Sigmoid colon (tissue), 6 donors: ENCODE measurements at regions not wholly inside any gene's neighbourhood (a gene's known extent, or its start where the extent isn't known, plus 50 kb on each side); places are given as distances from the start of the nearest gene placed in this dataset.

ENCODE experiments used
- DNase-seq: peaks from one replicate; pipeline ENCODE4 v3.0.0-alpha.2; 2019
- H3K27ac ChIP-seq, 4 donors: fragments of 200-600 bp; sonication (generic); one replicate each; pipeline ENCODE4 v1.5.1; 2016 to 2019; ENCODE audit warnings: mild to moderate bottlenecking in 1 of 4
- H3K27me3 ChIP-seq, 3 donors: fragments of 200-600 bp; sonication (generic); one replicate each; pipeline ENCODE4 v1.5.1; 2019; ENCODE audit warnings: mild to moderate bottlenecking in 1 of 3
- H3K36me3 ChIP-seq, 4 donors: fragments of 200-600 bp; sonication (generic); one replicate each; pipeline ENCODE4 v1.5.1; 2016 to 2019
- H3K4me1 ChIP-seq, 4 donors: fragments of 200-600 bp; sonication (generic); one replicate each; pipeline ENCODE4 v1.5.1; 2017 to 2019
- H3K4me3 ChIP-seq, 4 donors: fragments of 200-600 bp; sonication (generic); one replicate each; pipeline ENCODE4 v1.5.1; 2017 to 2019; ENCODE audit warnings: mild to moderate bottlenecking in 2 of 4, moderate library complexity in 1 of 4
- H3K9me3 ChIP-seq, 4 donors: fragments of 200-600 bp in 3 of 4; sonication (generic) in 3 of 4; one replicate each; pipeline versions ENCODE4 v1.5.1 to v1.6.1; 2013 to 2019
- EP300 ChIP-seq, 4 donors: sonication (generic); formaldehyde crosslinking; IDR thresholded peaks; one replicate each; pipeline ENCODE4 v1.6.1; 2017; ENCODE audit warnings: antibody characterized with exemption in 4 of 4
- POLR2A ChIP-seq, 2 donors: fragments of 450-650 bp; IDR thresholded peaks; one replicate each; pipeline ENCODE4 v1.6.1; 2016; ENCODE audit warnings: antibody characterized with exemption in 2 of 2, mild to moderate bottlenecking in 2 of 2, moderate library complexity in 2 of 2
- POLR2AphosphoS5 ChIP-seq, 4 donors: sonication (generic); formaldehyde crosslinking; IDR thresholded peaks; one replicate each; pipeline ENCODE4 v1.6.1; 2017; ENCODE audit warnings: antibody characterized with exemption in 4 of 4
- WGBS, 2 donors: extraction: QIAGEN DNeasy Blood & Tissue Kit; methylation state at CpG; one replicate each; pipeline ENCODE4 v1.1.7; 2013; 5-methylcytosine and 5-hydroxymethylcytosine counted together
- intact Hi-C: fragments of 100-400 bp; cut with DNase I; formaldehyde crosslinking; loops from one replicate; pipeline ENCODE4 v1.15.1; 2023
- TF ChIP-seq, protein P1 (sequence below), 4 experiments: fragments of 450-650 bp in 3 of 4; fragments of 200-600 bp in 1 of 4; IDR thresholded peaks; one replicate each; pipeline ENCODE4 v1.5.1; 2016 to 2019; ENCODE audit warnings: antibody characterized with exemption in 4 of 4, mild to moderate bottlenecking in 3 of 4, moderate library complexity in 2 of 4
- donor health status: healthy with polysubstance abuse.
- donor health status: healthy.

DNA sequence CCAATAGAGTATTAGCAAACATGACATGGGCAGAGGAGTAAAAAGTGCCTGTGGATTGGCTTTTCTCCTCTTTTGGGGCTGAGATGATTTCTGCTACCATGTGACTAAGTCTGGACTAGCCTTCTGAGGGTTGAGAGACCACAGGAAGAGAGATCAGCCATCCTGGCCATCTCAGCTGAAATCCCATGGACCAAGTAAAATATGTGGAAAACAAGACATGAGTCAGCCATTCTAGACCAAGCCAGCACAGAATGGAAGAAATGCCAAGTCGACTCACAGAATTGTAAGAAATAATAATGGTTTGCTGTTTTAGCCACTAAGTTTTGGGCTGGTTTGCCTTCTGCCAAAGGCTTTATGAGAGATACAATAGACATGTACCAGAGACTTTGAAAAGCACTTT, 377.8 kb downstream of the CHSY3 start:
- no peaks in the 10 kb centered on the region for H3K27me3 ChIP-seq
- H3K4me3 ChIP-seq: no peak overlapping the region
- TF ChIP-seq EP300 (IDR thresholded peaks at IDR 0.05): no peak
- no peak for TF ChIP-seq POLR2AphosphoS5 (IDR thresholded peaks at IDR 0.05)
- TF ChIP-seq, protein P1, sequence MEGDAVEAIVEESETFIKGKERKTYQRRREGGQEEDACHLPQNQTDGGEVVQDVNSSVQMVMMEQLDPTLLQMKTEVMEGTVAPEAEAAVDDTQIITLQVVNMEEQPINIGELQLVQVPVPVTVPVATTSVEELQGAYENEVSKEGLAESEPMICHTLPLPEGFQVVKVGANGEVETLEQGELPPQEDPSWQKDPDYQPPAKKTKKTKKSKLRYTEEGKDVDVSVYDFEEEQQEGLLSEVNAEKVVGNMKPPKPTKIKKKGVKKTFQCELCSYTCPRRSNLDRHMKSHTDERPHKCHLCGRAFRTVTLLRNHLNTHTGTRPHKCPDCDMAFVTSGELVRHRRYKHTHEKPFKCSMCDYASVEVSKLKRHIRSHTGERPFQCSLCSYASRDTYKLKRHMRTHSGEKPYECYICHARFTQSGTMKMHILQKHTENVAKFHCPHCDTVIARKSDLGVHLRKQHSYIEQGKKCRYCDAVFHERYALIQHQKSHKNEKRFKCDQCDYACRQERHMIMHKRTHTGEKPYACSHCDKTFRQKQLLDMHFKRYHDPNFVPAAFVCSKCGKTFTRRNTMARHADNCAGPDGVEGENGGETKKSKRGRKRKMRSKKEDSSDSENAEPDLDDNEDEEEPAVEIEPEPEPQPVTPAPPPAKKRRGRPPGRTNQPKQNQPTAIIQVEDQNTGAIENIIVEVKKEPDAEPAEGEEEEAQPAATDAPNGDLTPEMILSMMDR (IDR thresholded peaks at IDR 0.05): no peak
- TF ChIP-seq POLR2A (IDR thresholded peaks at IDR 0.05): no peak
- DNase-seq: no peak
- no peak overlapping the region for H3K27ac ChIP-seq
- no peaks in the 10 kb centered on the region for H3K9me3 ChIP-seq
- intact Hi-C loops: no loop called here
- H3K4me1 ChIP-seq: no peaks in the 10 kb centered on the region
- no peaks in the 10 kb centered on the region for H3K36me3 ChIP-seq
- WGBS, 2 donors: 90 to 93% methylated on average over 1 of the region's 1 CpG

DNA sequence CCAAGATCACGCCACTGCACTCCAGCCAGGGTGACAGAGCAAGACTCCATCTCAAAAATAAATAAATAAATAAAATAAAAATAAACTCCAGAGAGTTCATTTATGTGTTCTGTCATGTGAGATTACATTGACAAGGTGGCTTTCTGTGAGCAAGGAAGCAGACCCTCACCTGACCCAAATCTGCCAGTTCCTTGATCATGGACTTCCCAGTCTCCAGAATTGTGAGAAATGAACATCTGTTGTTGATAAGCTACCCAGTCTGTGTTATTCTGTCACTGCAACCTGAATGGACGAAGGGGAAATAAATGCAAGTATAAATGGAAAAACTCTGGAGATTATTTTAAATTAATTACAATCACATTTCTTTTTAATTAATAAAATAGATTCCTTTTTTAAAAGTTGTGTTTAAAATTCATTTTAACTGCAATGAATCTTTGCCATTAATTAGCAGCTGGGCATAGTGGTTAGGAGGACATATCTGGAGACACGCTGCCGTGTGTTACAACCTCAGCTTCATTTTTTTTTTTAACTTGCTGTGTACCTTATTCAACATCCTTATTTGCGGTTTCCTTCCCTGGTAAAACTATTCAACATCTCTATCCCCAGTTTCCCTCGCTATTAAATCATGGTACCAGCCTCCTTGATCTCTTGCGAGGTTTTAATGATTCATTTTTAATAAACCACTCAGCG, 376.4 kb downstream of the CHSY3 start:
- no peak for TF ChIP-seq POLR2A (IDR thresholded peaks at IDR 0.05)
- TF ChIP-seq EP300 (IDR thresholded peaks at IDR 0.05): no peak
- no peak for TF ChIP-seq POLR2AphosphoS5 (IDR thresholded peaks at IDR 0.05)
- TF ChIP-seq, protein P1 (IDR thresholded peaks at IDR 0.05): no peak
- no peak overlapping the region for H3K27ac ChIP-seq
- no peaks in the 10 kb centered on the region for H3K27me3 ChIP-seq
- no peaks in the 10 kb centered on the region for H3K36me3 ChIP-seq
- no peak overlapping the region for H3K4me3 ChIP-seq
- WGBS, 2 donors: 63 to 75% methylated on average over 8 of the region's 8 CpGs
- H3K9me3 ChIP-seq: no peaks in the 10 kb centered on the region
- intact Hi-C loops: no loop called here
- H3K4me1 ChIP-seq: no peaks in the 10 kb centered on the region
- DNase-seq: no peak

DNA sequence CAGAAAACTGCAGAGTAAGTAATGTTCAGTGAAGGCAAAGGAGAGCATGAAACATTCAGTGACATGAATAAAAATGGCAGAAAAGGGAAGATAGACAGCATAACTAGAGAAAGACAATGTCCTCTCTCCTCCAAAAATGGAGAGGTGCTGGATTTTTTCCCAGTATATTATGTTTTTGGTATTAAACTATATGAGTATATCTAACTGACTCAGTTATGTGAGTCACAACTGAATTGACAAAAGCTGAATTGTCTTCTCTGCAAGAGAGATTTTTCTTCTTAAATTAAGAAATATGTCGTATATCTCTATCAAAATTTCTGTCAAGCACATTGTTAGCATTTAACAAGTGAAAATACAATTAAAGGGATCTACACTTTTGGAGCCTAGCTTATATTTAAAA, 375.1 kb downstream of the CHSY3 start:
- H3K27ac ChIP-seq: no peak overlapping the region
- intact Hi-C loops: no loop called here

DNA sequence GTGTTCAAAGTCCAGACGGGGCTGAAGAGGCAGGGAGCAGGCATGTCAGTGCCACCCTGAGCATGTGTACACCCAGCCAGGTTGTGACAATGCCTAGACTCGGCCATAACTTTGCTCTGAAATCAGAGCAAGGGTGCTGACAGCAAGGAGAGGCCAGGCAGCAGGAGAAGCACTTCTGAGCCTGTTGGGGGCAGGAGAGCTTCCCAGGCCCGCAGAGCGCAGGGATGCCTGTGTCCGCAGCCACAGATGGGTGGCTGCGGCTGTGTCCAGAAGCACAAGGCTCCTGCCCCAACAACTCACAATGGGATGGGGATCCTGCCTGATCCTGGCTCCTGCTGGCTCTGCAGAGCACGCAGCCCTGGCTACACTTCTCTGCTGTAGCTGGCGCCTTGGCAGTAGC, 373.9 kb downstream of the CHSY3 start:
- Histone ChIP-seq H3K27ac (no peak overlapping the region), H3K36me3 (no peaks in the 10 kb centered on the region), H3K4me3 (no peak overlapping the region), H3K4me1 (no peaks in the 10 kb centered on the region), H3K9me3 (no peaks in the 10 kb centered on the region), H3K27me3 (no peaks in the 10 kb centered on the region)
- intact Hi-C loops: no loop called here
- TF ChIP-seq, protein P1 (IDR thresholded peaks at IDR 0.05): no peak
- TF ChIP-seq POLR2AphosphoS5 (IDR thresholded peaks at IDR 0.05): no peak
- no peak for TF ChIP-seq POLR2A (IDR thresholded peaks at IDR 0.05)
- TF ChIP-seq EP300 (IDR thresholded peaks at IDR 0.05): no peak
- WGBS, 2 donors: 89 to 92% methylated on average over 8 of the region's 8 CpGs
- no peak for DNase-seq

More for the DNA sequence above, 375.1 kb downstream of the CHSY3 start:
- H3K9me3 ChIP-seq: no peaks in the 10 kb centered on the region
- DNase-seq: no peak
- no peaks in the 10 kb centered on the region for H3K27me3 ChIP-seq
- TF ChIP-seq, protein P1 (IDR thresholded peaks at IDR 0.05): no peak
- TF ChIP-seq POLR2AphosphoS5 (IDR thresholded peaks at IDR 0.05) (no peak), EP300 (IDR thresholded peaks at IDR 0.05) (no peak), POLR2A (IDR thresholded peaks at IDR 0.05) (no peak)
- WGBS, 2 donors: 71 to 89% methylated on average over 1 of the region's 1 CpG
- H3K4me3 ChIP-seq: no peak overlapping the region
- H3K4me1 ChIP-seq: no peaks in the 10 kb centered on the region
- no peaks in the 10 kb centered on the region for H3K36me3 ChIP-seq

DNA sequence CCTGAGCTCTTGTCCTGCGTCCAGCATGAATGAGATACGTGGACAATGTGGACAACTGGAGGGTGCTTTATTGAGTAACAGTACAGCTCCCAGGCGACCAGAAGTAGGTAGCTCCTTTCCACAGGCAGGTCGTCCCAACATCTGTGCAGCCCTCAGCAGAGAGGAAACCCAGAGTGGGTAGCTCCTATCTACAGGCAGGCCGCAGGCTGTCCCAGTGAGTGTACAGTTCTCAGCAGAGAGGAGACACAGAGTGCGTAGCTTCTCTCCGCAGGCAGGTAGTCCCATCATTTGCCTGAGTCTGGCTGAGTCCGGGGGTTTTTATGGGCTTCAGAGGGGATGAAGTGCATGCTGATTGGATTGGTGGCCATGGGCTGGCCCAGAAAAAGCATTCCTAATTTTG, 373.3 kb downstream of the CHSY3 start:
- Histone ChIP-seq H3K9me3 (no peaks in the 10 kb centered on the region), H3K36me3 (no peaks in the 10 kb centered on the region), H3K4me1 (no peaks in the 10 kb centered on the region), H3K27me3 (no peaks in the 10 kb centered on the region), H3K4me3 (no peak overlapping the region), H3K27ac (no peak overlapping the region)
- TF ChIP-seq, protein P1 (IDR thresholded peaks at IDR 0.05): no peak
- no peak for DNase-seq
- 92 to 96% methylated on average over 8 of the region's 8 CpGs for WGBS, 2 donors
- intact Hi-C loops: no loop called here
